ENCODE measurements at regions not wholly inside any gene's neighbourhood (a gene's known extent, or its start where the extent isn't known, plus 50 kb on each side); places are given as distances from the start of the nearest gene placed in this dataset.
A peak's percentile ranks its signal among the peaks of the same experiment; 100 is the strongest.

- Histone ChIP-seq H3K4me2 (replicated peaks; ENCODE audit: extremely low read depth, low read length, poor library complexity, severe bottlenecking) (no peak overlapping the region), H3K9me3 (replicated peaks in 1 of 2; ENCODE audit: control insufficient read depth in 1 of 2, insufficient read depth in 1 of 2, low read length in 2 of 2) (no peaks in the 10 kb centered on the region), H3K27me3 (ENCODE audit: control insufficient read depth in 2 of 2, insufficient read depth in 2 of 2, low read length in 2 of 2) (no peaks in the 10 kb centered on the region), H3K27ac (ENCODE audit: low read depth in 1 of 2, low read length in 2 of 2) (no peak overlapping the region), H4K20me1 (ENCODE audit: insufficient read depth, low read length) (no peaks in the 10 kb centered on the region), H3K4me1 (ENCODE audit: control insufficient read depth in 1 of 2, insufficient read depth in 2 of 2, low read length in 2 of 2) (no peaks in the 10 kb centered on the region), H2AFZ (ENCODE audit: insufficient read depth, low read depth, low read length, poor library complexity, severe bottlenecking) (no peak overlapping the region), H3K9ac (ENCODE audit: insufficient read depth, low read length, poor library complexity, severe bottlenecking) (no peak overlapping the region), H3K4me3 (replicated peaks in 1 of 3; ENCODE audit: low read depth in 2 of 3, low read length in 3 of 3) (no peak overlapping the region), H3K36me3 (replicated peaks in 1 of 2; ENCODE audit: control insufficient read depth in 1 of 2, insufficient read depth in 2 of 2, low read length in 2 of 2) (no peaks in the 10 kb centered on the region), H3K79me2 (ENCODE audit: insufficient read depth, low read length) (no peaks in the 10 kb centered on the region)
- no peaks in the 10 kb centered on the region for H3K36me3 Mint-ChIP-seq
- intact Hi-C loops (cut with micrococcal nuclease), result no loop called here
- H3K4me3 Mint-ChIP-seq, result no peak overlapping the region
- TF ChIP-seq CTCF (IDR thresholded peaks at IDR 0.05), result no peak
- H3K27ac Mint-ChIP-seq, result no peak overlapping the region
- H3K27me3 Mint-ChIP-seq (ENCODE audit: low read depth in 3 of 3), result no peaks in the 10 kb centered on the region
- no peak for DNase-seq
- H3K4me1 Mint-ChIP-seq, result no peaks in the 10 kb centered on the region
- peaks cover 0 to 7% (median 3%) of the 10 kb centered on the region in 7 donors for H3K9me3 Mint-ChIP-seq
- WGBS (ENCODE audit: insufficient coverage), result 100% methylated on average over 1 of the region's 2 CpGs
Measured at GRCh38 chr21:28614791-28615190, 377.9 kb downstream of the LTN1 start.

- Histone ChIP-seq H3K27ac (ENCODE audit: low read depth in 1 of 2, low read length in 2 of 2) (no peak overlapping the region), H3K4me3 (replicated peaks in 1 of 3; ENCODE audit: low read depth in 2 of 3, low read length in 3 of 3) (no peak overlapping the region), H3K4me2 (replicated peaks; ENCODE audit: extremely low read depth, low read length, poor library complexity, severe bottlenecking) (no peak overlapping the region), H3K4me1 (ENCODE audit: control insufficient read depth in 1 of 2, insufficient read depth in 2 of 2, low read length in 2 of 2) (no peaks in the 10 kb centered on the region), H3K27me3 (ENCODE audit: control insufficient read depth in 2 of 2, insufficient read depth in 2 of 2, low read length in 2 of 2) (no peaks in the 10 kb centered on the region), H3K9ac (ENCODE audit: insufficient read depth, low read length, poor library complexity, severe bottlenecking) (no peak overlapping the region), H3K79me2 (ENCODE audit: insufficient read depth, low read length) (no peaks in the 10 kb centered on the region), H4K20me1 (ENCODE audit: insufficient read depth, low read length) (no peaks in the 10 kb centered on the region), H3K9me3 (replicated peaks in 1 of 2; ENCODE audit: control insufficient read depth in 1 of 2, insufficient read depth in 1 of 2, low read length in 2 of 2) (peaks cover 0 to 9% of the 10 kb centered on the region in 2 donors), H3K36me3 (replicated peaks in 1 of 2; ENCODE audit: control insufficient read depth in 1 of 2, insufficient read depth in 2 of 2, low read length in 2 of 2) (no peaks in the 10 kb centered on the region), H2AFZ (ENCODE audit: insufficient read depth, low read depth, low read length, poor library complexity, severe bottlenecking) (no peak overlapping the region)
- WGBS (ENCODE audit: insufficient coverage), result 78% methylated on average over 3 of the region's 5 CpGs
- no peak overlapping the region for H3K4me3 Mint-ChIP-seq
- TF ChIP-seq CTCF (IDR thresholded peaks at IDR 0.05), result no peak
- no peak for DNase-seq
- peaks cover 0 to 11% (median 8%) of the 10 kb centered on the region in 7 donors for H3K9me3 Mint-ChIP-seq
- peak overlapping the region in 1 of 7 donors; percentile 69 for H3K27ac Mint-ChIP-seq
- H3K27me3 Mint-ChIP-seq (ENCODE audit: low read depth in 3 of 3), result no peaks in the 10 kb centered on the region
- no peaks in the 10 kb centered on the region for H3K36me3 Mint-ChIP-seq
- intact Hi-C loops (cut with micrococcal nuclease), result no loop called here
- no peaks in the 10 kb centered on the region for H3K4me1 Mint-ChIP-seq
Measured at GRCh38 chr21:28608646-28609045, 384.0 kb downstream of the LTN1 start.
